SKM-1 treated with dmso at 0.1 percent for 144 hours (cell line): ENCODE measurements at regions not wholly inside any gene's neighbourhood (a gene's known extent, or its start where the extent isn't known, plus 50 kb on each side); places are given as distances from the start of the nearest gene placed in this dataset.

Experiments used
- DNase-seq: peaks from one replicate; lab custom pipeline; 2025; ENCODE audit not compliant: unreplicated experiment; lab: John Stamatoyannopoulos, UW

DNA sequence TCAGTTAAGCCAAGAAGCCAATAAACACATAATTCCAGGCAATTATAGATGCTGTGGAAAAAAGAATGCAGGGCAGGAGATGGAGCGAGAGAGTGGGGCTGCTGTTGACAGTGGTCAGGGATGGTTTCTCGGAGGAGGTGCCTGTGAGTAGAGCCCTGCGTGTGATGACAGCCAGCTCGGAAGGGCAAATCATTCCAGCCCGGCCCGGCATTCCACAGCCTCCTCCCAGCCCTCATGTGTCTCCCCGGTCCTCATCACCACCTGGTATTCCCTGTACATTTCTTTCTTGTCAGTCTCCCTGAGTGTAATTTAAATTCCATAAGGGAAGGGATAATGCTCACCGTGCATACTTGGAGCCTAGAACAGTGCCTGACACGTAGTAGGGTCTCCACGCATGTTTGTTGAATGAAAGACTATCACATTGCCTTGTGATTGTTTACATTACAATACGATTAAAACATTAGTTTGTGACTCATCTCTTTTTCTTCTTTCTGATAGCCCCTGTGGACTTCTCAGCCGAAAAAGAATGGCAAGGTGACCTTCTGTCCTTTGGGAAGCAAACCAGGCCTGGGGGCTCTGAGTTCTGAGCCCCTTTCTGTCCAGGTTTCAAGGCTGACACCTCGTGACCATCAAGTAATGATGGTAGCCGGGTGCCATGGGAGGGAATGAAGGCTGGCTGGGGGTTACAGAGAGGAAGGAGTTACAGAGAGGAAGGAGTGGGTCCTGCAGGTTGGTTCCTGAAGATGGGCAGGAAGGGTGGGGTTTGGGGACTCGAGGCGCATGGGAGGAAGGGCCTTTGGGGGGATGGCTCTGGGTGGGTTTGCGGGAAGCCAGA is 379.5 kb upstream of the SULF2 start:
- no peak for DNase-seq

DNA sequence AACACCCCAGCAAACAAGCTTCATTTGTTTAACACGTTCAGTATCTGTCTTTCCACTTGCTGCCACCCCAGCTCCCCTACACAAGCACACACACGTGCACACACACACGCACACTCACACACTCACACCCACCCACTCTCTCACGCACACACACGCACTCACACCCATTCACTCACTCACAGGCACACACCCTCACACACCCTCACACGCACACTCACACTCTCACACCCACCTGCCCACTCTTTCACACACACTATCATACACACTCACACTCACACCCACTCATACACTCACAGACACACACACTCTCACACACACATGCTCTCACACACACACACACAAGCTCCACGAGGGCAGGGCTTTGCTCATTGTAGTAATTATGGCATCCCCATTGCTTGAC is 378.8 kb upstream of the SULF2 start:
- DNase-seq, result no peak

DNA sequence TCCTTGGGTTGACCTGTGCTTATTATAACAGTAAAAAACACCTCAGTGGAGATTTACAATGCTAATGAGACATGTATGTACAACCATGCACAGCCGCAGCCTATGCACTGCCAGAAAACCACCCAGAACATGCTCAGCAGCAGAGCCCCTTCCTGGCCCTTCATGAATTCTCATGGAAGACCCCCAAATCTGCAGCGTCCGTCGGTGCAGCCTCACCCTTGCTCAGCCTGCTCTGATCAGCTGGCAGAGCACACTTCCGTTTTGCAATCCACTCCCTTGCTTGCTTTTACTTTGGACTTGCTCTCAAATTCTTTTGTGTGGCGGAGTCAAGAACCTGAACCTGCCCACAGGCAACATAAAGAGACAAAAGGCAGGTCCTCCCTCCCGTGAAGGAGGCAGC is 378.2 kb upstream of the SULF2 start:
- DNase-seq, result no peak

DNA sequence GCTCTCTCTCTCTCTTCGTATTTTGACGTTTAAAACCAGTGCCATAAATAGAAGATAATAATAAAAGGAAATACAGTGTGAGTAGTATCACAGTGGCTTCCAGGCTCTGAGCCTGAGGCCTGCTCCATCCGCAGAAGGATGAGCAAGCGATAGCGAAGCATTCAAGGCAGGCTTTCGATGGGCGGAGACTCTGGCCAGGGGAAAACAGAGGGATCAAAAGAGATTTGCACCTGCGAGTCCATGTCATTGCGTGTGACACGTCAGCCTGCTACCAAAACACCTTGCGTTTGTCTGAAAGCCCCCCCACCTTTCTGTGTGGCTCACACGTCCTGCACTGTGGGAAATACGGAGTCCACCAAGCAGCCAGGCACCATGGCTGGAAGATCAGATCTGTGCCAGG is 377.3 kb upstream of the SULF2 start:
- no peak for DNase-seq

DNA sequence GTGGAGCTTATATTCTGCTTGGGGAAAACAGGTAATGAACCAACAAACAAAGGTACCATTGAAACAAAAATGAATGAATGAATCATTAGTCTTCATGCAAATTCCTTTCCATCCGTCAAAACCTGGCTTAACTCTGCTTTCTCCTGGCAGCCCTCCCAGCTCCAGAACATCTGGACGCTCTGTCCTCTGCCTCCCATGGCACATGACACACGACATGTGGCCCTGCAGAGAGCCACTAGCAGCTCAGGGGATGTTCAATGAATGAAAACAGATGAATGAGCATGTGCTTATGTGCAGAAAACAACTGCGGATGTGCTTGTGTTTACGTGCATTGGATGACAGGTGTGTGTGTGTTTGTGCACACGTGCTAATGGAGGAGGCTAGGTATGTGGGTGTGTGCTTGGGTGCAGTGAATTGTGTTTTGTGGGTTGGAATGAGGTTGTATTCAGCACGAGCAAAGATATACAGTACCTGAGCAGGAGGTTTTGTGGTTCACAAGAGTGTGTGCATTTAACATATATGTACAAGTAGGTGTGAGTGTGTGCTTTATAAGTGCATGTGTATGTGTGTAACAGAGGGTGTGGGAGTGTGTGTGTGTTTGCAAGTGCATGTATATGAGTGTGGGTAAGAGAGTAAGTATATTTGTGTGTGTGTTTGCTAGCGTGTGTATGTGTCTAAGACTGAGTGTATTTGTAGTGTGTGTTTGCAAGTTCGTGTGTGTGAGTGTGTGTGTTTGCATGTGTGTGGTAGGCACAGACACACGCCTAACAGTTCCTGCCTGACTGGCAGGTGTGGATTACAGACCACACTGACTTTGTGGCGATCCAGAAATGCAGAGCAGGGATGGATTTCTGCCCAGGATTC is 374.1 kb upstream of the SULF2 start:
- no peak for DNase-seq

GRCh38 chr20:48158014-48158413 is 372.7 kb upstream of the SULF2 start:
- no peak for DNase-seq

DNA sequence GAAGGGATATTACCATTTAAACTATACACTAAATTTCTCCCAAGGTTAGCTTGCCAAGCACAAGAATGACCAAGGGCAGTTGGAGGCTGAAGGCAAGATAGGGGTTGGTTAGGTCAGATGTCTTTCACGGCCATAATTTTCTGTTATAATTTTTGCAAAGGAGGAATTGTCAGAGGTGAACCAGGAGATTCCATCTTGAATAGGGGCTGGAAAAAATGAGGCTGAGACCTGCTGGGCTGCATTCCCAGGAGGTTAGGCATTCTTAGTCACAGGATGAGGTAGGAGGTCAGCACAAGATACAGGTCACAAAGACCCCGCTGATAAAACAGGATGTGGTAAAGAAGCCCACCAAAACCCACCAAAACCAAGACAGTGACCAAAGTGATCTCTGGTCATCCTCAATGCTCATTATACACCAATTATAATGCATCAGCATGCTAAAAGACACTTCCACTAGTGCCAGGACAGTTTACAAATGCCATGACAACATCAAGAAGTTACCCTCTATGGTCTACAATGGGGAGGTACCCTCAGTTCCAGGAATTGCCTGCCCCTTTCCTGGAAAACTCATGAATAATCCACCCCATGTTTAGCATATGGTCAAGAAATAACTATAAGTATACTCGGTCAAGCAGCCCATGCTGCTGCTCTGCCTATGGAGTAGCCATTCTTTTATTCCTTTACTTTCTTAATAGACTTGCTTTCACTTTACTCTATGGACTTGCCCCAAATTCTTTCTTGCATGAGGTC is 371.8 kb upstream of the SULF2 start:
- DNase-seq, result no peak

DNA sequence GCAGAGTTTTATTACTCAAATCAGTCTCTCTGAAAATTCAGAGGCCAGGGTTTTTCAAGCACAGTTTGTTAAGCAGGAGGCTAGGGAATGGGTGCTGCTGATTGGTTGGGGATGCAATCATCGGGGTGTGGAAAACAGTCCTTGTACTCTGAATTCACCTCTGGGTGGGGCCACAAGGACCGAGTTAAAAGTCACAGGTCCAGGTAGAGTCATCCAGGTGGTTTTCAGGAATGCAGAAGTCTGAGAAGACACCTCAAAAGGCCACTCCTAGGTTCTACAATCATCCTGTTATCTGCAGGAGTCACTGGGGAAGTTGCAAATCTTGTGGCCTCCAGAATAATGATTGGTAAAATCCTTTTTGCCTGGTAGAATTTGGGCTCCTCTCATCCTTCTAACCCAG is 371.2 kb upstream of the SULF2 start:
- DNase-seq, result no peak

GRCh38 chr20:48155268-48155667 is 370.0 kb upstream of the SULF2 start:
- no peak for DNase-seq

DNA sequence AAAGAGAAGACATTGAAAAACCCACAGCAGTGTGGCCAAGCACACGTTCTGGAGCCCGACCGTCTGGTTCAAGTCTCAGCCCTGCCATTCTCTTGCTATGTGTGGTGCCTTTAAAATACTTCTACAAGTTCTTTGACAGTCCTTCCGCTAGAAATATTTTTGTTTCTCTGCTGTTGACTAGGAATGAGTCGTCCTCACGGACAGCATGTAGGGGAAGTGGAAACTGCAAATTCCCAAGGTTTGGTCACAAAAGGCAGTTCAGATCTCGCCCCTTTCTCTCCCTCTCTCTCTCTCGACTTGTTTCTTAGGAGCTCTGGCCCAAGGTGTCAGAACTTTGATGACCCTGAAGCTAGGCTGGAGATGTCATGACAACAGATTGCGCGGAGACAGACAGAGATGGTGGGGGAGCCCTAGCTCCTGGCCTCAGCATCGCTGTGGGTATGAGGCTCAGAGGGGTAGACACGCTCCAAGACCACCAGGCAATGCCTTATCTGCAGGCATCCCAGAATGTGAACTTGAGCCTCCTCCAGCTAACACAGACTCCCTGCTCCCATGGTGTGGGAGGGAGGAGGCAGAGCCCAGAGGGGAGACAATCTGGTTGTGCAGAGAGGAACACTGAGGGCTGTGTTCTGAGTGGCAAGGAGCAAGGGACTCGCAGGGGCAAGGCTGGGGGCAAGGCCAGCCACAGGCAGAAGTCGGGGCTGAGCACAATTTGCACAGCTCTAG is 368.9 kb upstream of the SULF2 start:
- no peak for DNase-seq

- DNase-seq, result no peak
Measured at GRCh38 chr20:48153523-48153922, 368.2 kb upstream of the SULF2 start.

- no peak for DNase-seq
Measured at GRCh38 chr20:48153103-48153502, 367.8 kb upstream of the SULF2 start.

DNA sequence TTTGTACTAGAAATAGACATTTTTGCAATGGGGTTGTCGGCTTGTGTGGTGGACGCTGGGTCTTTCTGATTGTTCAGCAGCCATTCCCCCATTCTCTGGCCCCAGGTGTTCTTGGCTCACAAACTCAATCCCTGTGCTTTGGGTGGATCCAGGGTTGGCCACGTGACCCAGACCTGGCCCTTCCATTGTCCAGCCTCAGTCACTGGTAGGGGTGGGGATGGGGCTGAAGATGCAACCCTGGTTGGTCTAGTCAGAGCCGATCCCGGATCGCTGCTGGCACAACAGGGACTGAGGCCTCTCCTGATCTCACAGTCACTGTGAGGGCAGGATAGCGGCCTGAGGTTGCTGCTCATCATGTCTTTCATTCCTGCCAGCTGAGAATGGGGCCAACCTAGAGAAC is 365.3 kb upstream of the SULF2 start:
- DNase-seq, result no peak

GRCh38 chr20:48149902-48150301 is 364.6 kb upstream of the SULF2 start:
- no peak for DNase-seq

DNA sequence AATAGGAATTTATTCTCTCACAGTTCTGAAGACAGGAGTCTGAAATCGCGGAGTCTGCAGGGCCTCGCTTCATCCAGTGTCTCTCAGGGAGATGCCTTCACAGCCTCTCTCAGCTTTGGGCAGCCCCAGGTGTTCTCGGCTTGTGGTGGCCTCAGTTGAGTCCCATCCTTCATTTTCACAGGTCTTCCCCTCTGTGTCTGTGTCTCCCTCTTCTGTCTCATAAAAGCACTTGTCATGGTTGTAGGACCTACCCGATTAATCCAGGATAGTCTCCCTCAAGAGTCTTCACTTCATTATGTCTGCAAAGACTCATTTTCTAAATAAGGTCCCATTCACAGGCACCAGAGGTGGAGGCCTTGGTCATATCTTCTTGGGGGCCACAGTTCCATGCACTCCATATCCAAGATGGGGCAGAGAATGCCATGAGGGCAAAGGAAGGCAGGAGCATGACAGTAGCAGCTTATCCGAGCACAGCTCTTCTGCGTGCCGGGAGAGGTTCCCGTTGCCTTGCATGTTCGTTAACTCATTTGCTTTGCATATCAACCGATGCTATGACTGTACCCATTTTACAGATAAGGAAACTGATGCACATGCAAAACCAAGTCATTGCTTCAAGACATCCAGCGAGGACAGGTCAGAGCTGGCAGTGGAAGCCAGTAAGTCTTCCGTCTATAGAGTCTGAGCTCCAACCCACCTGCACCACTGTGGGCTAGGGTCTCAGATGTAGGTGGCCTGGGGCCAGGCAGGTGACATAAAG is 363.8 kb upstream of the SULF2 start:
- DNase-seq, result no peak

DNA sequence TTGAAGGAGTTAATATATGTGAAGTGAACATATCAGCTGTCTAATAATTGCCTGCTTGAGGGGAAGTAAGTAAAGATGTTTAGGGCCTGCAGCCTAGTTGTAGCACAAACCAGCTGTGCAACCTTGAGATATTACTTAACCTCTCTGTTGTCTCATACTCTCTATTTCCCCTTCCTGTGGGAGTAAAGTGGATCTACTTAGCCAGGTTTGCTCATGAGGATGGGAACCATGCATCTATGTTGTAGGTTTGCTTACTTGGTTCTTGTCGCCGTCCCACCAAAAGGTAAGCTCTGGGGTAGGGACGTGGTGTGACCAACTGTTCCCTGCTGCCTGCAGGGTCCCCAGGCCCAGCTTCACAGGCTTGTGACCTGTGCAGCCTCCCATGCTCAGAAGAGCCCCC is 362.7 kb upstream of the SULF2 start:
- no peak for DNase-seq

GRCh38 chr20:48147311-48147710 is 362.0 kb upstream of the SULF2 start:
- no peak for DNase-seq

DNA sequence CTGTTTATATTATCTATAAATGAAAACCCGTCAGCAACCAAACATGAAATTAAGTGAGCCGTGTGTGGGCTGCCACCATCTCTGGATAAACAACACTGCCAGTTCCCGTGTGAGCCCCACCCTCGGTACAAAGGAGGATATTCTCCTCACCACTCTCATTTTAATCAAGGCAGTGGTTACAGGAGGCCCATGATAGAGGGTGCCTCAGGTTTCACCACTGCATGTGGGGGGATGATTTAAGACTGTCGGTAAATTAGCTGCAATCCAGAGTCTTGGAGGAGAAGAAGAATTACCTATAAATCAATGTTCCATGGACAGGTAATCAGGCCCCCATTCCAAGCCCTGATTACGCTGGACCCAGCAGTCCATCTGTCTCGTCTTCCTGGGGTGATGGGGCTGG is 361.6 kb upstream of the SULF2 start:
- DNase-seq, result no peak

- no peak for DNase-seq
Measured at GRCh38 chr20:48146308-48146707, 361.0 kb upstream of the SULF2 start.

- DNase-seq, result no peak
Measured at GRCh38 chr20:48143435-48144081, 358.3 kb upstream of the SULF2 start.
